ENCODE measurements at regions not wholly inside any gene's neighbourhood (a gene's known extent, or its start where the extent isn't known, plus 50 kb on each side); places are given as distances from the start of the nearest gene placed in this dataset.

- no peak for DNase-seq (ENCODE audit: low spot score)
- Mint-ChIP-seq H3K36me3 (ENCODE audit: low read depth) (no peaks in the 10 kb centered on the region), H3K27me3 (ENCODE audit: insufficient read depth) (peaks cover 7% of the 10 kb centered on the region), H3K4me1 (ENCODE audit: low read depth) (peaks cover 6% of the 10 kb centered on the region), H3K4me3 (no peak overlapping the region), H3K27ac (no peak overlapping the region), H3K9me3 (no peaks in the 10 kb centered on the region)
- intact Hi-C loops (cut with micrococcal nuclease), result no loop called here
Observed at GRCh38 chr18:25819746-25820363, 270.6 kb downstream of the SS18 start.

DNA sequence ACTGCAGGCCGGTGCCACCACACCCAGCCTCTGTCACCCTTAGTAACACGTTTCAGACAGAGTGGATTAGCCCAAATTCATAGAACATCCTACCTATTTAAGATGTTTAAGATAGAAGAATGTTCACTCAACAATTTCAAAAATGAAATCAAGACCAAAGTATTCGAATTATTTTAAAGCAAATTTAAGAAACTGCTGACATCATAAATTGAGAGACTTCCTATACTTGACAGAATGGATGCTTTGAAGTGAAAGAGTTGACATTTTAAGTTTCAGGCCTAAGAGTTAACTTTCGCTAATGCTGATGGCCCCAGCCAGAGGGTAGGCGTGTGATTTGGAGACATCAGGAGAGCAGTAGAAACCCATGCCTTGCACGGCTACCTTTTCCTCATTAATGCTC, 271.9 kb downstream of the SS18 start:
- H3K27me3 Mint-ChIP-seq (ENCODE audit: insufficient read depth), result peaks cover 3% of the 10 kb centered on the region
- intact Hi-C loops (cut with micrococcal nuclease), result no loop called here
- H3K27ac Mint-ChIP-seq, result no peak overlapping the region
- no peaks in the 10 kb centered on the region for H3K36me3 Mint-ChIP-seq (ENCODE audit: low read depth)
- no peaks in the 10 kb centered on the region for H3K9me3 Mint-ChIP-seq
- H3K4me3 Mint-ChIP-seq, result no peak overlapping the region
- no peak for DNase-seq (ENCODE audit: low spot score)
- H3K4me1 Mint-ChIP-seq (ENCODE audit: low read depth), result peaks cover 6% of the 10 kb centered on the region

DNA sequence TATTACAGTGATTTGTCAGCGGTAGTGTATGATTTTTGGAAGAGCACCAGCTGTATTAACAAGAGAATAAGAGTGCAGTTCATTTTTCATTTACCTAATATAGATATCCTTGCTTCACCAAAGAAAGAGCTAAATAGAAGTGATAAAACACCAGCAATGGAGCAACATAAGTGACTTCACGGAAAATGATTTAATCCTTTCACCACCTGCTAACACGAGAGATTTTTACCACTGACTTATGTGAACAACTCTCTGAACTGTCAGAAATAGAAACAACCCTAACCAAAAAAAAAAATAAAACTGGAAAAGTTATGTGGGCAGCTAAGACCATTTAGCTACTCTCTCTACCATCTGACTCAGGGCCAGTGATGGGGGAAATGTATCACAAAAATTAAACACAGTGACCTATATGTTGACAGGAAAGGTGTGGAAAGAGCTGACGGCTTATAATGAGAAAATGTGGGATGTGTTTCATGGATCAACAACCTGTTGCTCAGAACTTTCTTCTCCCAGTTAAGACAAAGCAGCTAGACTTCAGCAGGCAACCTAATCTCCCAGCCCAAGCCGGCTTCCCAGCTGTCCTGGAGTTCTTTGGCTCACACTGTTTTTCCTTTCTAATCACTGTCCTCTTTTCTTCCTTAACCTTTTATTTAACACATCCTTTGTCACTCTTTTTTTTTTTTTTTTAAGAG, 272.7 kb downstream of the SS18 start:
- no peak overlapping the region for H3K4me3 Mint-ChIP-seq
- intact Hi-C loops (cut with micrococcal nuclease), result no loop called here
- H3K9me3 Mint-ChIP-seq, result no peaks in the 10 kb centered on the region
- H3K27ac Mint-ChIP-seq, result no peak overlapping the region
- peaks cover 6% of the 10 kb centered on the region for H3K4me1 Mint-ChIP-seq (ENCODE audit: low read depth)
- no peak for DNase-seq (ENCODE audit: low spot score)
- no peaks in the 10 kb centered on the region for H3K36me3 Mint-ChIP-seq (ENCODE audit: low read depth)
- peaks cover 3% of the 10 kb centered on the region for H3K27me3 Mint-ChIP-seq (ENCODE audit: insufficient read depth)

DNA sequence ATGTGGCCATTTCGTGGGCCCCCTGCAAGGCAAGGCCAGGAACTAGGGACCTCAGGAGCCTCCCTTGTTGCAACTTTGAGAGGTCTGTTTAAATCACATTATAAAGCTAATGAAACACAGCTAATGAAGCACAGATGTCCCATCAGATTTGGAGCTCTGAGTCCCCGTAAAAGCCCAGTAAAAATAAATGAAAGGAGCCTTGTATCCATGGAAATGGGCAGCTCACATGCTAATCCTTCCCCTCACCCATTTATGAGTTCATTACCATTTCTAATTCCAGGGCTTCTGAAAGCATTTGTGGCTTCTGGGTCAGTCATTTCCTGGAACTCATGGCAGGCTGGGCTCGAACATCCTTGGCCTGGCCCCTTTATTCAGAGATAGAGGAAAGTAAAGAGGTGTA, 274.8 kb downstream of the SS18 start:
- intact Hi-C loops (cut with micrococcal nuclease), result no loop called here
- no peak for DNase-seq (ENCODE audit: low spot score)
- no peak overlapping the region for H3K4me3 Mint-ChIP-seq

DNA sequence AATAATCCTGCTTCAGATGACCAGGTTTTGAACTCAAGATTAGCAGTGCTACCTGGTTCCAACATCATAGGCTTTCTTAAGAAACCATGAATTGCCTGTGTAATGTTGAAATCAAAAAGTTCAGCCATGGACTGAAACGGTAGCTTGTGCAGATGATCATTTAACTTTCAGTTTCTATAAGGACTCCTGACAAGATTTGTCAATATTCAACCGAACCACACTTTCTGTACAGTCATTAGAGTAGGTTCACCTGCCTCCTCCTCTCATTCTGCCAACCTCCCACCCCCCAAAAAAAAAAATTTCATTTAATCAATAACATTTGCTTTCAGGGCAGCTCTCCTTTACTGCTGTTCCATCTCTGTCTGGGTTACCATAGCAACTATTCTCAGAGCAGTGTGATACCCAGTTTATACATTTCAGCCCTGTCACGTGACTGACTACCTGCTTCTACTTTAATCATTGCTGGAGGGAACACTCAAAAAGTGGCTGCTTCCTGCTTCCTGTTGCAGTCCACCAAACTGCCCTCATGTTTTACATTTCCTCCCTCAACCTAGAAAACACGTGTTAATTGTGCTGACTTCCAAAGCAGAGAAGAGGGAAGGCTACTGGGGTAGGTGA, 275.5 kb downstream of the SS18 start:
- intact Hi-C loops (cut with micrococcal nuclease), result no loop called here
- no peaks in the 10 kb centered on the region for H3K9me3 Mint-ChIP-seq
- DNase-seq (ENCODE audit: low spot score), result no peak
- peaks cover 6% of the 10 kb centered on the region for H3K4me1 Mint-ChIP-seq (ENCODE audit: low read depth)
- no peak overlapping the region for H3K4me3 Mint-ChIP-seq
- no peaks in the 10 kb centered on the region for H3K27me3 Mint-ChIP-seq (ENCODE audit: insufficient read depth)
- no peaks in the 10 kb centered on the region for H3K36me3 Mint-ChIP-seq (ENCODE audit: low read depth)
- H3K27ac Mint-ChIP-seq, result no peak overlapping the region

More for the DNA sequence above, 274.8 kb downstream of the SS18 start:
- no peaks in the 10 kb centered on the region for H3K27me3 Mint-ChIP-seq (ENCODE audit: insufficient read depth)
- H3K9me3 Mint-ChIP-seq, result no peaks in the 10 kb centered on the region
- no peak overlapping the region for H3K27ac Mint-ChIP-seq
- H3K4me1 Mint-ChIP-seq (ENCODE audit: low read depth), result peaks cover 6% of the 10 kb centered on the region
- no peaks in the 10 kb centered on the region for H3K36me3 Mint-ChIP-seq (ENCODE audit: low read depth)

- Mint-ChIP-seq H3K36me3 (ENCODE audit: low read depth) (no peaks in the 10 kb centered on the region), H3K27me3 (ENCODE audit: insufficient read depth) (no peaks in the 10 kb centered on the region), H3K27ac (no peak overlapping the region), H3K4me3 (no peak overlapping the region), H3K9me3 (no peaks in the 10 kb centered on the region), H3K4me1 (ENCODE audit: low read depth) (peaks cover 6% of the 10 kb centered on the region)
- intact Hi-C loops (cut with micrococcal nuclease), result no loop called here
- no peak for DNase-seq (ENCODE audit: low spot score)
Observed at GRCh38 chr18:25813110-25813509, 277.3 kb downstream of the SS18 start.

GRCh38 chr18:25810736-25811135, 279.7 kb downstream of the SS18 start:
- no peak for DNase-seq (ENCODE audit: low spot score)
- peaks cover 6% of the 10 kb centered on the region for H3K4me1 Mint-ChIP-seq (ENCODE audit: low read depth)
- intact Hi-C loops (cut with micrococcal nuclease), result no loop called here
- H3K27me3 Mint-ChIP-seq (ENCODE audit: insufficient read depth), result no peaks in the 10 kb centered on the region
- no peaks in the 10 kb centered on the region for H3K36me3 Mint-ChIP-seq (ENCODE audit: low read depth)
- no peaks in the 10 kb centered on the region for H3K9me3 Mint-ChIP-seq
- no peak overlapping the region for H3K27ac Mint-ChIP-seq
- no peak overlapping the region for H3K4me3 Mint-ChIP-seq

- intact Hi-C loops (cut with micrococcal nuclease), result no loop called here
- peaks cover 6% of the 10 kb centered on the region for H3K9me3 Mint-ChIP-seq
- DNase-seq (ENCODE audit: low spot score), result no peak
- no peaks in the 10 kb centered on the region for H3K4me1 Mint-ChIP-seq (ENCODE audit: low read depth)
- H3K27me3 Mint-ChIP-seq (ENCODE audit: insufficient read depth), result no peaks in the 10 kb centered on the region
- H3K36me3 Mint-ChIP-seq (ENCODE audit: low read depth), result no peaks in the 10 kb centered on the region
- H3K27ac Mint-ChIP-seq, result no peak overlapping the region
- H3K4me3 Mint-ChIP-seq, result no peak overlapping the region
Observed at GRCh38 chr18:25805939-25806338, 284.5 kb downstream of the SS18 start.

GRCh38 chr18:25805323-25805722, 285.1 kb downstream of the SS18 start:
- H3K4me3 Mint-ChIP-seq, result no peak overlapping the region
- no peaks in the 10 kb centered on the region for H3K4me1 Mint-ChIP-seq (ENCODE audit: low read depth)
- peaks cover 6% of the 10 kb centered on the region for H3K9me3 Mint-ChIP-seq
- no peak for DNase-seq (ENCODE audit: low spot score)
- intact Hi-C loops (cut with micrococcal nuclease), result no loop called here
- no peaks in the 10 kb centered on the region for H3K36me3 Mint-ChIP-seq (ENCODE audit: low read depth)
- no peak overlapping the region for H3K27ac Mint-ChIP-seq
- no peaks in the 10 kb centered on the region for H3K27me3 Mint-ChIP-seq (ENCODE audit: insufficient read depth)

- H3K27ac Mint-ChIP-seq, result no peak overlapping the region
- H3K27me3 Mint-ChIP-seq (ENCODE audit: insufficient read depth), result no peaks in the 10 kb centered on the region
- peaks cover 6% of the 10 kb centered on the region for H3K9me3 Mint-ChIP-seq
- H3K4me3 Mint-ChIP-seq, result no peak overlapping the region
- H3K36me3 Mint-ChIP-seq (ENCODE audit: low read depth), result no peaks in the 10 kb centered on the region
- DNase-seq (ENCODE audit: low spot score), result no peak
- no peaks in the 10 kb centered on the region for H3K4me1 Mint-ChIP-seq (ENCODE audit: low read depth)
- intact Hi-C loops (cut with micrococcal nuclease), result no loop called here
Observed at GRCh38 chr18:25799231-25799630, 291.2 kb downstream of the SS18 start.

GRCh38 chr18:25798046-25798445, 292.4 kb downstream of the SS18 start:
- Mint-ChIP-seq H3K27ac (no peak overlapping the region), H3K36me3 (ENCODE audit: low read depth) (no peaks in the 10 kb centered on the region), H3K4me1 (ENCODE audit: low read depth) (no peaks in the 10 kb centered on the region), H3K4me3 (no peak overlapping the region), H3K27me3 (ENCODE audit: insufficient read depth) (no peaks in the 10 kb centered on the region), H3K9me3 (peaks cover 6% of the 10 kb centered on the region)
- intact Hi-C loops (cut with micrococcal nuclease), result no loop called here
- no peak for DNase-seq (ENCODE audit: low spot score)

- H3K27me3 Mint-ChIP-seq (ENCODE audit: insufficient read depth), result no peaks in the 10 kb centered on the region
- no peak overlapping the region for H3K4me3 Mint-ChIP-seq
- no peak overlapping the region for H3K27ac Mint-ChIP-seq
- H3K9me3 Mint-ChIP-seq, result no peaks in the 10 kb centered on the region
- intact Hi-C loops (cut with micrococcal nuclease), result no loop called here
- no peak for DNase-seq (ENCODE audit: low spot score)
- H3K4me1 Mint-ChIP-seq (ENCODE audit: low read depth), result no peaks in the 10 kb centered on the region
- no peaks in the 10 kb centered on the region for H3K36me3 Mint-ChIP-seq (ENCODE audit: low read depth)
Observed at GRCh38 chr18:25795213-25795612, 295.2 kb downstream of the SS18 start.

DNA sequence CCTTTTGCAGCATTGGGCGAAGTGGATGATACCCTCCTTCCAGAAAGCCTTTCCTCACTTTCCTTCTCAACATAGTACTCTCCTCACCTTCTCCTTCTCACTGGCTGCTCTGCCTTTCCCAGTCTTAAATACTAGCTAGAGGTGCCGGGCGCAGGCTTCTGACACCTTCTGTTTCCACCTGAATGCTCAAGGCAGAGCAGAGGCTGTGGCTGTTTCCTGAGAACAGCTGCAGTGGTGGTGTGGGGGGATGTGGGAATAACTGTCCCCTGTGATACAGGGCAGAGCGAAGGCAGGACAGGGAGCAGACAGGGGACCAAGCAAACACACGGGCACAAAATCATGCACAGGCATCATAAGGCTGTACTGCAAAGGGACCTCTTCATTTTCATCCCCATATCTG, 303.1 kb downstream of the SS18 start:
- DNase-seq (ENCODE audit: low spot score), result no peak
- Mint-ChIP-seq H3K4me1 (ENCODE audit: low read depth) (no peaks in the 10 kb centered on the region), H3K27ac (no peak overlapping the region), H3K36me3 (ENCODE audit: low read depth) (no peaks in the 10 kb centered on the region), H3K4me3 (no peak overlapping the region), H3K9me3 (no peaks in the 10 kb centered on the region), H3K27me3 (ENCODE audit: insufficient read depth) (no peaks in the 10 kb centered on the region)
- intact Hi-C loops (cut with micrococcal nuclease), result no loop called here

All from activated T-helper 1 cell treated with anti-CD3 and anti-CD28 coated beads, Interleukin-12 subunit alpha, Interleukin-12 subunit beta, Interleukin-2, Interleukin-4 antibody, amounts not matched to agents 30 ng/mL and 10 ng/mL and 1 ng/mL, durations not matched to agents 14 hours and 24 hours and 36 hours (primary cell).